Suprapubic skin (tissue), 4 donors: ENCODE measurements at regions not wholly inside any gene's neighbourhood (a gene's known extent, or its start where the extent isn't known, plus 50 kb on each side); places are given as distances from the start of the nearest gene placed in this dataset.

Source experiments
- CTCF ChIP-seq, 2 donors: fragments of 200-600 bp in 1 of 2; fragments of 450-650 bp in 1 of 2; sonication (generic) in 1 of 2; IDR thresholded peaks; one replicate each; pipeline ENCODE4 v1.5.1; 2016 to 2019; ENCODE audit warnings: antibody characterized with exemption in 2 of 2, mild to moderate bottlenecking in 1 of 2, moderate library complexity in 1 of 2
- EP300 ChIP-seq: sonication (generic); formaldehyde crosslinking; IDR thresholded peaks from one replicate; pipeline ENCODE4 v1.6.1; 2017; ENCODE audit warnings: antibody characterized with exemption
- POLR2A ChIP-seq, 2 donors: fragments of 450-650 bp; IDR thresholded peaks; one replicate each; pipeline ENCODE4 v1.6.1; 2017; ENCODE audit warnings: antibody characterized with exemption in 2 of 2, mild to moderate bottlenecking in 2 of 2, moderate library complexity in 2 of 2
- POLR2AphosphoS5 ChIP-seq, 3 donors: sonication (generic); formaldehyde crosslinking; IDR thresholded peaks; one replicate each; pipeline ENCODE4 v1.6.1; 2017; ENCODE audit warnings: antibody characterized with exemption in 3 of 3

- TF ChIP-seq CTCF (IDR thresholded peaks at IDR 0.05) = no peak
- no peak for TF ChIP-seq POLR2A (IDR thresholded peaks at IDR 0.05)
- TF ChIP-seq POLR2AphosphoS5 (IDR thresholded peaks at IDR 0.05) = no peak
- TF ChIP-seq EP300 = no peak
Observed at GRCh38 chr11:80417681-80418080, 976.9 kb upstream of the TENM4 start.
